ENCODE measurements at regions not wholly inside any gene's neighbourhood (a gene's known extent, or its start where the extent isn't known, plus 50 kb on each side); places are given as distances from the start of the nearest gene placed in this dataset.

DNA sequence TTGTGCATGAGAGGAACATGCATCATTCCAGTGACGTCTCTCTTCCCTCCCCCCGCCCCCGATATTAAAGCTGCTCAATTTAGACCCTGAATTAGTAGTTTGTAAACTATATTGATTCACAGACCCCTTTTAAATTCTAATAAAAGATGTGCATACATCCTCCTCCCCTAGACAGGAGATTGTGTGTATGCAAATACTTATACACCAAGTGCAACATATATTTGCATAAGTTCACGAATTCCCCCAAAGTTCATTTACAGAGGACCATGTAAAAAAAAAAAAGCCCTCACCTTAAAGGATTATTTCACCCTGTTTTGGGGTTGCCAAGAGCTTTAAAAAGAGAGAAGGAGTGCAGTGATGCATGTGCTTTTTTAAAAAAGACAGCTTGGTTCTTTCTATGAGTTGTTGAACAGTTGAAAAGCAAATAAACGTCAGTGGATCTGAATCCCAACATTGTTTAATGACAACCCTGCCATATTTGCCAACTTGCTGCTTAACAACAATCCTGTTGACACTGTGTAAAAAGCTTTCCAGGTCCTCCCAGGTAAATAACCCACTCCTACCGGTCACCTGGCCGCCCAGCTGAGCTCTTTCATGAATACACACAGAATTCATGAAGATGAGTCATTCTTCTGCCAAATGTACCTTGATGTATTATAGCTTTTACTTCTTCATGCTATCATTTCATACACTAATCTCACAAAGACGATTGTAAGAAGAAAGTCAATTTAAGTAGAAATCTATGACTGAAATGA is 211.5 kb downstream of the IKZF2 start:
- TF ChIP-seq, protein P1, sequence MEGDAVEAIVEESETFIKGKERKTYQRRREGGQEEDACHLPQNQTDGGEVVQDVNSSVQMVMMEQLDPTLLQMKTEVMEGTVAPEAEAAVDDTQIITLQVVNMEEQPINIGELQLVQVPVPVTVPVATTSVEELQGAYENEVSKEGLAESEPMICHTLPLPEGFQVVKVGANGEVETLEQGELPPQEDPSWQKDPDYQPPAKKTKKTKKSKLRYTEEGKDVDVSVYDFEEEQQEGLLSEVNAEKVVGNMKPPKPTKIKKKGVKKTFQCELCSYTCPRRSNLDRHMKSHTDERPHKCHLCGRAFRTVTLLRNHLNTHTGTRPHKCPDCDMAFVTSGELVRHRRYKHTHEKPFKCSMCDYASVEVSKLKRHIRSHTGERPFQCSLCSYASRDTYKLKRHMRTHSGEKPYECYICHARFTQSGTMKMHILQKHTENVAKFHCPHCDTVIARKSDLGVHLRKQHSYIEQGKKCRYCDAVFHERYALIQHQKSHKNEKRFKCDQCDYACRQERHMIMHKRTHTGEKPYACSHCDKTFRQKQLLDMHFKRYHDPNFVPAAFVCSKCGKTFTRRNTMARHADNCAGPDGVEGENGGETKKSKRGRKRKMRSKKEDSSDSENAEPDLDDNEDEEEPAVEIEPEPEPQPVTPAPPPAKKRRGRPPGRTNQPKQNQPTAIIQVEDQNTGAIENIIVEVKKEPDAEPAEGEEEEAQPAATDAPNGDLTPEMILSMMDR (conservative IDR thresholded peaks at IDR 0.05) = no peak
- TF ChIP-seq ZFX (IDR thresholded peaks at IDR 0.05) = no peak
